ENCODE measurements at regions not wholly inside any gene's neighbourhood (a gene's known extent, or its start where the extent isn't known, plus 50 kb on each side); places are given as distances from the start of the nearest gene placed in this dataset.

DNA sequence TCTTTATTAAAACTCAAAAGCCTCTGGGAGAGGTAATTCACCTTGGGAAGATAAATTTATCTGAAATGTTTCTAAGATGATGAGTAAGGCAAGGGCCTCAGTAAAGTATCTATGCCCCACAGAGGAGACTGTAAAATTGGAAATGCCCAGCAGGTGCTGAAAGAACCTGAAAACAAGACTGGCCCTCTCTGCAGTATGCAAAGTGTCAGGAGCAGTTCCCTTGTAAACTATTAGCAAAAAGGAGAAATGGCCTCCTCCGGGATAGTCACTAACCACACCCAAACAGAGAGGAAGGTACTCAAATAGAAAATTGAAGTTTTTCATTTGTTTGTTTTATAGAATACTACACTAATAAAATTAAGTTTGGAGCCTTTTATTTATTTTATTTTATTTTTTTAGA, 81.2 kb downstream of the FZD1 start:
- TF ChIP-seq, protein P1, sequence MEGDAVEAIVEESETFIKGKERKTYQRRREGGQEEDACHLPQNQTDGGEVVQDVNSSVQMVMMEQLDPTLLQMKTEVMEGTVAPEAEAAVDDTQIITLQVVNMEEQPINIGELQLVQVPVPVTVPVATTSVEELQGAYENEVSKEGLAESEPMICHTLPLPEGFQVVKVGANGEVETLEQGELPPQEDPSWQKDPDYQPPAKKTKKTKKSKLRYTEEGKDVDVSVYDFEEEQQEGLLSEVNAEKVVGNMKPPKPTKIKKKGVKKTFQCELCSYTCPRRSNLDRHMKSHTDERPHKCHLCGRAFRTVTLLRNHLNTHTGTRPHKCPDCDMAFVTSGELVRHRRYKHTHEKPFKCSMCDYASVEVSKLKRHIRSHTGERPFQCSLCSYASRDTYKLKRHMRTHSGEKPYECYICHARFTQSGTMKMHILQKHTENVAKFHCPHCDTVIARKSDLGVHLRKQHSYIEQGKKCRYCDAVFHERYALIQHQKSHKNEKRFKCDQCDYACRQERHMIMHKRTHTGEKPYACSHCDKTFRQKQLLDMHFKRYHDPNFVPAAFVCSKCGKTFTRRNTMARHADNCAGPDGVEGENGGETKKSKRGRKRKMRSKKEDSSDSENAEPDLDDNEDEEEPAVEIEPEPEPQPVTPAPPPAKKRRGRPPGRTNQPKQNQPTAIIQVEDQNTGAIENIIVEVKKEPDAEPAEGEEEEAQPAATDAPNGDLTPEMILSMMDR (IDR thresholded peaks at IDR 0.05): no peak

DNA sequence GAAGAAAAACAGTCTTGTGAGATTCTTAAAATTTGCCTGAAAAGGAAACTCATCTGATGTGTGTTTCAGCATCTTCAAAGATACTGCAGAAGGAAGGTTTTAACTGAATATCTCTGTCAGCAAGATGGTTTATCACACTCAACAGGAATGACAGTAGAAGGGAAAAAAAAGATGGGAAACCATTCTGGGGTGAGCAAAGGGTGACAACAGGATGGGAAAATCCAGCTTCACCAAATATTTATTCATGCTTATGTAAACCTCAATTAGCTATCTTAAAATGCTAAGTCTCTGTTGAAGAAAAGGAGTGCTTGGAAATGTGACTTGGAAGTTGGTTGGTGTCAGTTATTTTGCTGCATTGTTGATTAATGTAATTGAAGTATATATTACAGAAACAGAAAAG, 82.2 kb downstream of the FZD1 start:
- TF ChIP-seq, protein P1 (IDR thresholded peaks at IDR 0.05): no peak

DNA sequence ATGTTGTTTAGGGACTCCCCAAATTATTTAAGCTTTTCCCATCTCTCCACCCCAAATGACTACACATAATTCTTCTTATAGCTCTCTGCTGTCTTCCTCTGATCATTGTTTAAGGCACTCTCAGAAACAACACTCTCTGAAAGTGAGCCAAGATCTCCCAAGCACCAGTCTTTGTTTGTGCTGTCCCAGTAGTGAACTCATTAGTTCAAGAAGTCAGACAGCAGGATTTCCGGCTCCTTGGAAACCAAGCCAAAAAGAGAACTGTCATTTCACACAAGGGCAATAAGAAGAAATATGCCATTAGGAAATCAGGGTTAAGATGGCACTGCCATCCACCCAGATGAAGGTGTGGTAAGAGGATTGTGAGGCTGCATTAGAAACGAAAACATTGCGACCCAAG, 83.1 kb downstream of the FZD1 start:
- TF ChIP-seq, protein P1 (IDR thresholded peaks at IDR 0.05): no peak

DNA sequence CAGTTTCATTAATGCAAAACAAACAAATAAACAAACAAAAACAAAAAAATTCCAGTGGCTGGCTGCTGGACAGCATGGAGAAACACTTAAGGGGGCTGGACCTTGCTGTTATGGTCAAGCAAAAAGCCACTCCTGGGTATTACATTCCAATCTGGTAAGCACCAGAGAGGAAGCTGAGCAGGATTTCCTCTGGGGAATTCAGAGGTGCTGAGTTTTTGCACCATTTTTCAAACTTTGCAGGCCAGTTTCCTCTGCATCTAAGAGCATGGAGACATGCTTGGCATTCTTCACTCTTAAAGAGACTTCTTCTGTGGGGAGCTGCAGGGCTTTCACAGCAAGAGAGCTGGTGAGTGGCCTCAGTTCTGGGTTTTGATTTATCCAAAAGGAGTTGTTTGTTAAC, 84.5 kb downstream of the FZD1 start:
- TF ChIP-seq, protein P1 (IDR thresholded peaks at IDR 0.05): no peak

DNA sequence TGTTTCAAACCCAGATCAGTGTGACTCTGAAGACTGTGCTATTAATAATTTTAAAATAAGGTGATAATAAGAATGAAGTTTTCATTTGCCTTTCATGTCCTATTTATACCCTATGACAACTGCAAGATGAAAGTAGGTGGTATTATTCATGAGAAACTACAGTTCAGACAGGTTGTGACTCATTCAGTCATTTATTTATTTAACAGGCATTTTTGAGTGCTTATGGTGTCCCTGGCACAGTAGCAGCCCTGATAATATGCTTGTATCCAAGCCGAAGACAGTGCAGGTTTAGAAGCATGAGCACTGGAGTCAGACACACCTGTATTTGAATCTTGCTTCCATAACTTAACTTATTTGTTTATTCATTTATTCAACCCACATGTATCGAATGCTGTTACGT, 87.1 kb downstream of the FZD1 start:
- TF ChIP-seq, protein P1 (IDR thresholded peaks at IDR 0.05): no peak

DNA sequence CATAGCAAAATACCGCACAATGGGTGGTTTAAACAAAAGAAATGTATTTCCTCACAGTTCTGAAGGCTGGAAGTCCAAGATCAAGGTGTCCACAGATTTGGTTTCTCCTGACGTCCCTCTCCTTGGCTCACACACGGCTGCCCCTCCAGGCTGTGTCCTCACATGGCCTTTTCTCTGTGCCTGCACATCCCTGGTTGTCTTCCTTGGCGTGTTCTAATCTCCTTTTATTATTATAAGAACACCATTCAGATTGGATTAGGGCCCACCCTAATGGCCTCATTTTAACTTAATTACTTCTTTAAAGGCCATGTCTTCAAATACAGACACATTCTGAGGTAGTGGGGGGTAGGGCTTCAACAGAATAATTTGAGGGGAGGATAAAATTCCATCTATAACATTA, 87.9 kb downstream of the FZD1 start:
- TF ChIP-seq, protein P1 (IDR thresholded peaks at IDR 0.05): no peak

DNA sequence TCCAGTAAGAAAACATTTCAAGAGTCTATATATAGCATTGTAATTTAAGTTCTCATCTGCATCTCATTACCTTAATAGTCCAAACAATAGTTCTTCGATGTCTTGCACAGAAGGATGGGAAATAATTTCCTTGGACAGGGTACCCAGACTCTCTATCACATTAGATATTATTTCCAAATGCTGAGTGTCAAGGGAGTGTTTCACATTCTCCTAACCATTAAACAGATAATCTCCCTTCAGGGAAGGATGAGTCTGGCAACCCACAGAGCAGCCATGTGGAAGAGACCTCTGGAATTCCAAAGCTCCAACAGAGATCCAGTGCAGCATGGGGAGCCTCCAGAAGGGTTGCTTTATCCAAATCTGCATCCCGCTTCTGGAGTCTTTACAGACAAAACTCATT, 89.6 kb downstream of the FZD1 start:
- TF ChIP-seq, protein P1 (IDR thresholded peaks at IDR 0.05): no peak

DNA sequence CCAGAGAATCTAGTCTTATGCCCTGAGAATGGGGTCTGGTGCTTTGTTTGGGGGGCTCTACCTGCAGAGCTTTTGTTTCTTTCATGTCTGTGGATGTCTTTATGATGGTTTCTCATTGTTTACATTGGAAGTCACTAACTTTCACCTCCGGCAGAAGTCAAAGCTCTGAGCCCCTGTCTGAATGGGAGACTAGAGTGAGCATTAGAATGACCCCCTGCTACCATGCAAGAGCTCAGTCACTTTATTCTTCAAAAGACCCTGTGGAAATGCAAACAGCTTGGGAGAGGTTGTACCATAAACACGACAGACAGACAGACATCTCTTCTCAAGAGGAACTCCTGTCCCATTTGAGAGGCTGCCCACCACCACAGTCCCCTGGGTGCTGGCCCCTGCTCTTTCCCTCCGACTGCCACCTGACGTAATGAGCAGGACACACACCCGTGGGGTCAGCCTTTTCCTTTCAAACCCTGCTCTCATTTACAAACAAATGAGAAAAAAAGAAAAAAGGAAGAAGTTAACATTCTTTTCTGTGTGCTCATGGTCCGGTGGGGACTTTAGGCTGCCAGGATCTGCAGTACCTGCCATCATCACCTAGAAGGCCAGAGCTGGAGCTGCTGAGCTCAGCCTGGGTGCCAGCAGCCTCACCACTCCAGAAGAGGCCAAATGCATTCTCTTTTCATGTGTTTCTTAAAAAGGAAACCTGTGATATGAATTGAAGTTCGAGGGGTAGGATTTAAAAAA, 91.6 kb downstream of the FZD1 start:
- TF ChIP-seq, protein P1 (IDR thresholded peaks at IDR 0.05): no peak
